Activated CD4-positive, alpha-beta memory T cell treated with anti-CD3 and anti-CD28 coated beads for 36 hours (primary cell): ENCODE measurements at regions not wholly inside any gene's neighbourhood (a gene's known extent, or its start where the extent isn't known, plus 50 kb on each side); places are given as distances from the start of the nearest gene placed in this dataset.

Experiments
- CTCF ChIA-PET: fragments of 350-600 bp; sonication (Branson Sonifier 250); formaldehyde crosslinking; loops from one replicate; lab custom pipeline; 2021; ENCODE audit warnings: antibody characterized with exemption, inconsistent platforms; lab: Charles Lee
- POLR2A ChIA-PET: fragments of 350-600 bp; sonication (Branson Sonifier 250); formaldehyde crosslinking; loops from one replicate; lab custom pipeline; 2021; ENCODE audit warnings: antibody characterized with exemption; lab: Charles Lee
- DNase-seq: peaks from one replicate; pipeline ENCODE4 v3.0.0-alpha.2; 2020
- H3K27ac Mint-ChIP-seq: one replicate; pipeline ENCODE4 v1.8.0; 2021; ENCODE audit warnings: mixed read lengths
- H3K27me3 Mint-ChIP-seq: one replicate; pipeline ENCODE4 v1.8.0; 2021; ENCODE audit warnings: mixed read lengths
- H3K36me3 Mint-ChIP-seq: one replicate; pipeline ENCODE4 v1.8.0; 2021; ENCODE audit warnings: mixed read lengths
- H3K4me1 Mint-ChIP-seq: one replicate; pipeline ENCODE4 v1.8.0; 2021; ENCODE audit warnings: low read depth, mixed read lengths
- H3K4me3 Mint-ChIP-seq: one replicate; pipeline ENCODE4 v1.8.0; 2021; ENCODE audit warnings: mild to moderate bottlenecking, mixed read lengths
- H3K9me3 Mint-ChIP-seq: one replicate; pipeline ENCODE4 v1.8.0; 2021; ENCODE audit warnings: mixed read lengths
- intact Hi-C: fragments of 100-400 bp; cut with micrococcal nuclease; formaldehyde crosslinking; loops from one replicate; pipeline ENCODE4 v1.15.1; 2023

GRCh38 chr10:3477683-3478082 is 305.1 kb upstream of the PITRM1 start:
- no peaks in the 10 kb centered on the region for H3K36me3 Mint-ChIP-seq
- H3K27me3 Mint-ChIP-seq: peaks cover 4% of the 10 kb centered on the region
- CTCF ChIA-PET: no interaction called here
- no peak overlapping the region for H3K4me3 Mint-ChIP-seq
- intact Hi-C loops: loop anchor here (5.0 kb wide), 1 partner anchor 280 kb away; no protein-coding TSS in a partner anchor
- peaks cover 34% of the 10 kb centered on the region for H3K4me1 Mint-ChIP-seq
- peak overlapping the region; percentile 10 for H3K27ac Mint-ChIP-seq
- DNase-seq: peak; percentile 18
- H3K9me3 Mint-ChIP-seq: no peaks in the 10 kb centered on the region
- POLR2A ChIA-PET: no interaction called here

GRCh38 chr10:3476640-3477448 is 304.3 kb upstream of the PITRM1 start:
- ChIA-PET CTCF (no interaction called here), POLR2A (no interaction called here)
- Mint-ChIP-seq H3K27ac (no peak overlapping the region), H3K9me3 (no peaks in the 10 kb centered on the region), H3K4me1 (peaks cover 34% of the 10 kb centered on the region), H3K36me3 (no peaks in the 10 kb centered on the region), H3K4me3 (no peak overlapping the region), H3K27me3 (peaks cover 4% of the 10 kb centered on the region)
- no peak for DNase-seq
- intact Hi-C loops: loop anchor here (5.0 kb wide), 1 partner anchor 280 kb away; no protein-coding TSS in a partner anchor

DNA sequence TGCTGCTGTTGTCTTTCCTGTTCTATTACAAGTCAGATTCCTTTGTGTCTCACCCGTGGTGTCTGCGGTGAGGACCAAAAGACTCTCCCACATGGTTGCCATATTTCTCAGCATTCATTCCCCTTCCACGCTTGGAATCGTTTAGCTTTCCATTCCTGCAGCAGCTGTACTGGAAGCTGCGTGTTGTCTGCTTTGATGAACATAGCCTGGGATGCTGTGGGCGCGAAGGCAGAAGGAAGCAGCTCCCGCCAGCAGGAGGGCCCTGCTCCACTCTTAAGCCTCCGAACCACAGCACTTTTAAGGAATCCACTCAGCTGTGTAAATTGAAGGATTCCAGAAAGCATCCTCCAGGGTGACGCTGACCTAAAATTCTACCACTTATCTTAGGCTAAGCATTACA is 303.6 kb upstream of the PITRM1 start:
- CTCF ChIA-PET: no interaction called here
- intact Hi-C loops: loop anchor here (5.0 kb wide), 1 partner anchor 281 kb away; no protein-coding TSS in a partner anchor

GRCh38 chr10:3475367-3475766 is 302.8 kb upstream of the PITRM1 start:
- no peak for DNase-seq
- ChIA-PET POLR2A (no interaction called here), CTCF (interaction anchor here (0.6 kb wide), 1 partner anchor 123 kb away, joined by 3 read pairs; no protein-coding TSS in a partner anchor)
- no peaks in the 10 kb centered on the region for H3K36me3 Mint-ChIP-seq
- H3K4me3 Mint-ChIP-seq: no peak overlapping the region
- peaks cover 35% of the 10 kb centered on the region for H3K4me1 Mint-ChIP-seq
- peaks cover 4% of the 10 kb centered on the region for H3K27me3 Mint-ChIP-seq
- H3K27ac Mint-ChIP-seq: no peak overlapping the region
- no peaks in the 10 kb centered on the region for H3K9me3 Mint-ChIP-seq
- intact Hi-C loops: loop anchor here (5.0 kb wide), 1 partner anchor 282 kb away; no protein-coding TSS in a partner anchor

More for the DNA sequence above, 303.6 kb upstream of the PITRM1 start:
- Mint-ChIP-seq H3K4me3 (no peak overlapping the region), H3K4me1 (peaks cover 38% of the 10 kb centered on the region), H3K9me3 (no peaks in the 10 kb centered on the region), H3K27ac (no peak overlapping the region), H3K27me3 (peaks cover 4% of the 10 kb centered on the region), H3K36me3 (no peaks in the 10 kb centered on the region)
- POLR2A ChIA-PET: no interaction called here
- no peak for DNase-seq

DNA sequence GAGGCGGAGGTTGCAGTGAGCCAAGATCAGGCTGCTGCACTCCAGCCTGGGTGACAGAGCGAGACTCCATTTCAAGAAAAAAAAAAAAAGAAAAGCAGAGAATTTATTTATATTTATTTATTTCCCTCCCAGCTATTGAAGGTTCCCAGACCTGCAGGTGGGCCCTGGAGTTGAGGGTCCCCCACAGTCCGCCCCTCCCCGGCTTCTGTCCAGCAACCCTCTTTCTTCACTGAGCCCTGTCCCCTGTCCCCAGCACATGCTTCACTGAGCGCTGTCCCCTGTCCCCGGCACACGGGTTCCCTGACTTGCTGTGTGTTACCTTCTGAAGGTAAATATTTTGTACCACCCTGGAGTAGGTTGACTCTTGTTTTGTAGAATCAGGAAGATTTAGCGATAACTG is 301.7 kb upstream of the PITRM1 start:
- DNase-seq: no peak
- Mint-ChIP-seq H3K27me3 (peaks cover 4% of the 10 kb centered on the region), H3K27ac (no peak overlapping the region), H3K4me1 (peaks cover 37% of the 10 kb centered on the region), H3K4me3 (no peak overlapping the region), H3K9me3 (no peaks in the 10 kb centered on the region), H3K36me3 (no peaks in the 10 kb centered on the region)
- ChIA-PET POLR2A (no interaction called here), CTCF (no interaction called here)
- intact Hi-C loops: no loop called here

DNA sequence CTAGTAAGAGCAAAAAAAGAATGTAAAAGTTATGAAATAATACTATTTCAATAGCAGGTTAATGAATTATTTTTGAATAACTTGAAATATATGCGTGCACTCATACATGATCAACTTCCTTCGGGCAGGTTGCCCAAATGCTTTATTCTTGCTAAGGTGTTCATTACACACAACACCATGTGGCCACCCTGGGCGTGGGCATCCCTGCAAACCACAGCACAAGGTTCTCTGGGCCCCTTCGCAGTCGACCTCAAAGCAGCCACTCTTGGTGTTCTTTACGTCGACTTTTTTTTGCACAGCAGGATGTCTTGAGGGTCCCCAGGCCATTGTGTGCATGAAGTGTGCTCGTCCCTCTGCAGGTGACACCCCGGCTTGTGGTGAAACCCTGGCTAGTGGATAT is 300.7 kb upstream of the PITRM1 start:
- CTCF ChIA-PET: no interaction called here
- H3K27ac Mint-ChIP-seq: no peak overlapping the region
- no peak overlapping the region for H3K4me3 Mint-ChIP-seq
- H3K9me3 Mint-ChIP-seq: no peaks in the 10 kb centered on the region
- intact Hi-C loops: no loop called here
- POLR2A ChIA-PET: no interaction called here
- peaks cover 4% of the 10 kb centered on the region for H3K27me3 Mint-ChIP-seq
- H3K36me3 Mint-ChIP-seq: no peaks in the 10 kb centered on the region
- H3K4me1 Mint-ChIP-seq: peaks cover 44% of the 10 kb centered on the region
- peak; percentile 33 for DNase-seq

GRCh38 chr10:3472287-3473051 is 299.9 kb upstream of the PITRM1 start:
- peak; percentile 13 for DNase-seq
- Mint-ChIP-seq H3K4me1 (peaks cover 44% of the 10 kb centered on the region), H3K9me3 (no peaks in the 10 kb centered on the region), H3K27ac (peak overlapping the region; percentile 68), H3K36me3 (no peaks in the 10 kb centered on the region), H3K27me3 (peaks cover 4% of the 10 kb centered on the region), H3K4me3 (peak overlapping the region; percentile 71)
- ChIA-PET POLR2A (interaction anchor here (0.7 kb wide), 1 partner anchor 275 kb away, joined by 3 read pairs; no protein-coding TSS in a partner anchor), CTCF (no interaction called here)
- intact Hi-C loops: no loop called here

GRCh38 chr10:3471927-3472286 is 299.3 kb upstream of the PITRM1 start:
- H3K4me1 Mint-ChIP-seq: peaks cover 48% of the 10 kb centered on the region
- H3K27me3 Mint-ChIP-seq: peaks cover 3% of the 10 kb centered on the region
- H3K4me3 Mint-ChIP-seq: peak overlapping the region; percentile 71
- no peak for DNase-seq
- intact Hi-C loops: no loop called here
- H3K9me3 Mint-ChIP-seq: no peaks in the 10 kb centered on the region
- peak overlapping the region; percentile 68 for H3K27ac Mint-ChIP-seq
- POLR2A ChIA-PET: interaction anchor here (0.7 kb wide), 1 partner anchor 274 kb away, joined by 3 read pairs; no protein-coding TSS in a partner anchor
- CTCF ChIA-PET: no interaction called here
- no peaks in the 10 kb centered on the region for H3K36me3 Mint-ChIP-seq

DNA sequence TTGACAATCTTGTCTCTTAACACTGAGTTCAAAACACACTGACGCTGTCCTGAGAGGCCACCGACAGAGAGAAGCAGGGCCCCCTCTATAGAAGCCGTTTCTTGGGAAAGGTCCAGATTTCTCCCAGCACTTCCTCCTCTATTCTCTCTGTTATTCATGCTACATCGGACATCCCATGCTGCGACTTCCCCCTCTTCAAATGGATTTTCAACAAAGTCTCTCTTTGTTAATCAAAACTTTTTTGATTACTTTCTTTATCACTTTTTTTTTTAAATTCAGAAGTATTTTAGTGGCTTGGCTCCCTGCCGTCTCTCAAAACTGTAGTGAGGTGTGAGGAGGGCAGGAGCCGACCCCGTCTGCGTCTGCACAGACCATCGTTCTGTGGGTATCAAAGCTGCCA is 298.9 kb upstream of the PITRM1 start:
- no peaks in the 10 kb centered on the region for H3K9me3 Mint-ChIP-seq
- no peak overlapping the region for H3K4me3 Mint-ChIP-seq
- CTCF ChIA-PET: no interaction called here
- peaks cover 47% of the 10 kb centered on the region for H3K4me1 Mint-ChIP-seq
- intact Hi-C loops: no loop called here
- no peaks in the 10 kb centered on the region for H3K36me3 Mint-ChIP-seq
- POLR2A ChIA-PET: interaction anchor here (0.7 kb wide), 1 partner anchor 274 kb away, joined by 3 read pairs; no protein-coding TSS in a partner anchor
- H3K27ac Mint-ChIP-seq: no peak overlapping the region
- peaks cover 1% of the 10 kb centered on the region for H3K27me3 Mint-ChIP-seq
- no peak for DNase-seq

GRCh38 chr10:3470191-3470590 is 297.6 kb upstream of the PITRM1 start:
- ChIA-PET POLR2A (no interaction called here), CTCF (no interaction called here)
- peaks cover 52% of the 10 kb centered on the region for H3K4me1 Mint-ChIP-seq
- no peaks in the 10 kb centered on the region for H3K36me3 Mint-ChIP-seq
- intact Hi-C loops: no loop called here
- H3K27ac Mint-ChIP-seq: no peak overlapping the region
- no peak overlapping the region for H3K4me3 Mint-ChIP-seq
- H3K9me3 Mint-ChIP-seq: no peaks in the 10 kb centered on the region
- no peaks in the 10 kb centered on the region for H3K27me3 Mint-ChIP-seq
- DNase-seq: no peak

DNA sequence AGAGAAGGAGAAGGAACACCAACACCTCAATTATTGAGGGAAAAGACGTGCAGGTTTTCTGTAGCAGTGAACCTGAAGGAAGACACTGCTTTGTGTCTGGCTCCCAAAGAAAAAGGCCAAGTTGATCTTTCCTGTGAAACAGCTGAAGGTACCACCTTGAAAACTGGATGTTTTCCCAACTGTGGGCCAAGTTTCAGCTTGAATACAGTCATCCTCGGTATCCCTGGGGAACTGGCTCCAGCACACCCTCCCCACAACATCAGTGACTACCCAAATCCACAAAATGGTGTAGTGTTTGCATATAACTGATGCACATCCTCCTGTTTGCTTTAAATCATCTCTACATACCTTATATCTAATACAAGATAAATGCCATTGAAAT is 297.0 kb upstream of the PITRM1 start:
- H3K36me3 Mint-ChIP-seq: no peaks in the 10 kb centered on the region
- ChIA-PET POLR2A (interaction anchor here (1.4 kb wide), 1 partner anchor 154 kb away, joined by 3 read pairs; no protein-coding TSS in a partner anchor), CTCF (interaction anchor here (0.9 kb wide), 1 partner anchor 243 kb away, joined by 3 read pairs; no protein-coding TSS in a partner anchor)
- H3K27ac Mint-ChIP-seq: no peak overlapping the region
- H3K4me1 Mint-ChIP-seq: peaks cover 53% of the 10 kb centered on the region
- H3K9me3 Mint-ChIP-seq: no peaks in the 10 kb centered on the region
- intact Hi-C loops: loop anchor here (2.0 to 5.0 kb wide), 5 partner anchors 47 to 293 kb away; no protein-coding TSS in a partner anchor
- H3K4me3 Mint-ChIP-seq: no peak overlapping the region
- no peak for DNase-seq
- H3K27me3 Mint-ChIP-seq: no peaks in the 10 kb centered on the region
